ENCODE measurements at regions not wholly inside any gene's neighbourhood (a gene's known extent, or its start where the extent isn't known, plus 50 kb on each side); places are given as distances from the start of the nearest gene placed in this dataset.

GRCh38 chr9:29830821-29831220, 2257.5 kb upstream of the C9orf72 start:
- DNase-seq (ENCODE audit: low spot score) = peak; percentile 40

- DNase-seq (ENCODE audit: low spot score) = no peak
Measured at GRCh38 chr9:29838491-29839020, 2265.3 kb upstream of the C9orf72 start.

- DNase-seq (ENCODE audit: low spot score) = no peak
Measured at GRCh38 chr9:29844251-29844650, 2271.0 kb upstream of the C9orf72 start.

- DNase-seq (ENCODE audit: low spot score) = no peak
Measured at GRCh38 chr9:29850664-29851063, 2277.4 kb upstream of the C9orf72 start.

GRCh38 chr9:29861803-29862202, 2288.5 kb upstream of the C9orf72 start:
- DNase-seq (ENCODE audit: low spot score) = no peak

- DNase-seq (ENCODE audit: low spot score) = no peak
Measured at GRCh38 chr9:29865764-29866313, 2292.6 kb upstream of the C9orf72 start.

- DNase-seq (ENCODE audit: low spot score) = no peak
Measured at GRCh38 chr9:29866556-29866955, 2293.3 kb upstream of the C9orf72 start.

- DNase-seq (ENCODE audit: low spot score) = no peak
Measured at GRCh38 chr9:29873579-29873978, 2300.3 kb upstream of the C9orf72 start.

GRCh38 chr9:29875547-29875946, 2302.3 kb upstream of the C9orf72 start:
- no peak for DNase-seq (ENCODE audit: low spot score)

- no peak for DNase-seq (ENCODE audit: low spot score)
Measured at GRCh38 chr9:29882767-29883166, 2309.5 kb upstream of the C9orf72 start.

GRCh38 chr9:29906065-29906464, 2332.8 kb upstream of the C9orf72 start:
- peak; percentile 57 for DNase-seq (ENCODE audit: low spot score)

- DNase-seq (ENCODE audit: low spot score) = no peak
Measured at GRCh38 chr9:29928072-29928471, 2354.8 kb upstream of the C9orf72 start.

- no peak for DNase-seq (ENCODE audit: low spot score)
Measured at GRCh38 chr9:29939559-29939958, 2366.3 kb upstream of the C9orf72 start.

GRCh38 chr9:29945012-29945411, 2371.7 kb upstream of the C9orf72 start:
- DNase-seq (ENCODE audit: low spot score) = no peak

GRCh38 chr9:29958469-29958868, 2385.2 kb upstream of the C9orf72 start:
- DNase-seq (ENCODE audit: low spot score) = no peak

GRCh38 chr9:29965834-29966233, 2392.6 kb upstream of the C9orf72 start:
- no peak for DNase-seq (ENCODE audit: low spot score)

- no peak for DNase-seq (ENCODE audit: low spot score)
Measured at GRCh38 chr9:29966247-29966646, 2393.0 kb upstream of the C9orf72 start.

GRCh38 chr9:29968831-29969230, 2395.6 kb upstream of the C9orf72 start:
- DNase-seq (ENCODE audit: low spot score) = no peak

- DNase-seq (ENCODE audit: low spot score) = no peak
Measured at GRCh38 chr9:29969408-29969807, 2396.1 kb upstream of the C9orf72 start.

GRCh38 chr9:29969856-29970647, 2396.8 kb upstream of the C9orf72 start:
- DNase-seq (ENCODE audit: low spot score) = no peak

GRCh38 chr9:29974197-29974596, 2400.9 kb upstream of the C9orf72 start:
- DNase-seq (ENCODE audit: low spot score) = no peak

GRCh38 chr9:29976981-29977380, 2403.7 kb upstream of the C9orf72 start:
- no peak for DNase-seq (ENCODE audit: low spot score)

GRCh38 chr9:29981013-29981412, 2403.4 kb upstream of the ACO1 start:
- no peak for DNase-seq (ENCODE audit: low spot score)

- DNase-seq (ENCODE audit: low spot score) = no peak
Measured at GRCh38 chr9:29999645-30000044, 2384.8 kb upstream of the ACO1 start.
